ENCODE measurements at regions not wholly inside any gene's neighbourhood (a gene's known extent, or its start where the extent isn't known, plus 50 kb on each side); places are given as distances from the start of the nearest gene placed in this dataset.

DNA sequence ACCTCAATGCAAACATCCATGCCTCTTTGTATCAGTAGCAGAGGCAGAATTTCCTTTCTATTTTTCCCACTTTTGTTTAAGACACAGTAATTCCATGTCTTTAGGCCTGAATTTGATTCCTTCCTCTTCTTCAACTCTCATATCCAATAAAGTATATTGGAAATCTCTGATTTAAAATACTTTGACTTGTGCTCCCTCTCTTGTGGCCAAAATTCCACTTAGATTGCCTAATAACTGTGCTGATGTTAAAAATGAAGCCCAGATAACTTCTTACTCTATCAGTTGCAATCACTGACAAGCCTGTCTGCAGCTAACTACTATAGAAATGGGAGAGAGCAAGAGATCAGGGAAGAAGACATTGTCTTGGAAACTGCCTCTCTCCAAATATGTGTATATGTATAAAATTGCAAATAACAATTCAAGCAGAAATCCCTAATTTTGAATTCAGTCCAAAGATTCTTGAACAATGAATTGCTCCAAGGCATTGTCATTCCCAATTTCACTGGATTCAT, 163.5 kb upstream of the SPIN4 start:
- no peak for DNase-seq (ENCODE audit: insufficient read length)
- no peak for FAIRE-seq
- TF ChIP-seq POLR2A (IDR thresholded peaks at IDR 0.05; ENCODE audit: low read depth, low read length), result no peak
- no peak for TF ChIP-seq TAF1 (IDR thresholded peaks at IDR 0.05; ENCODE audit: borderline replicate concordance, low read depth, low read length)
- no peak for TF ChIP-seq POLR2AphosphoS5 (IDR thresholded peaks at IDR 0.05; ENCODE audit: low read depth, low read length)

DNA sequence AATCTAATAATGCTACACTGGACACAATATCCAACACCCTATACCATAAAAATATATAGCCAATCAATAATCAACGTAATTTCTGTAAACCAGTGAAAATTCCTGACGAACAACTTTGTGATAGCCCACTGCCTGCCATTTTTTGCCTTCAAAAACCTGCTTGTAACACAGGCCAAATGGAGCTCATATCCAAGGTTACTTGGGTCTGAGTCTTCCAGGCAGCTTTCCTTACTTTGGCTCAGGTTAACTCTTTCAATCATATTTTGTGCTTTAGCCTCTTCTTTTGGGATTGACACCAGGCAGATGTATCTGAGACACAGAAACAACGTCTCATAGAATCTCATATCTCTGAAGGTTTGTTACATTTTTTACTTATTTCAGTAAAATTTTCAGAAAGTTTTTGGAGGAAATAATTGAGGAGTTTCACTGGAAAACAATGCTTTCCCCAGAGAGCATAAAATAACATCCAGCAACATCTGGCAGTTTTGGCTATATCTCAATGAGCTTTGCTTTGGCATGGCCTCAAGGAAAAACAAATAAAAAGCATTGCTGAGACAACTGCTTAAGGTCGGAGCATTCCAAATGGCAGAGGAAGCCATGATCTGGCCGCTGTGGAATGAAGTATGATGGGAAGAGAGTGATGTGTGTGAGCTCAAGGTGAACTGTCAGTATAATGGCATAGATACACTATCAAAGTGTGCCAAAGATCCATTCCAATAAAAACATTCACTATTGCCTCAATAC, 162.9 kb upstream of the SPIN4 start:
- no peak for TF ChIP-seq POLR2A (IDR thresholded peaks at IDR 0.05; ENCODE audit: low read depth, low read length)
- TF ChIP-seq TAF1 (IDR thresholded peaks at IDR 0.05; ENCODE audit: borderline replicate concordance, low read depth, low read length), result no peak
- TF ChIP-seq POLR2AphosphoS5 (IDR thresholded peaks at IDR 0.05; ENCODE audit: low read depth, low read length), result no peak
- FAIRE-seq (no peak), DNase-seq (ENCODE audit: insufficient read length) (no peak)

DNA sequence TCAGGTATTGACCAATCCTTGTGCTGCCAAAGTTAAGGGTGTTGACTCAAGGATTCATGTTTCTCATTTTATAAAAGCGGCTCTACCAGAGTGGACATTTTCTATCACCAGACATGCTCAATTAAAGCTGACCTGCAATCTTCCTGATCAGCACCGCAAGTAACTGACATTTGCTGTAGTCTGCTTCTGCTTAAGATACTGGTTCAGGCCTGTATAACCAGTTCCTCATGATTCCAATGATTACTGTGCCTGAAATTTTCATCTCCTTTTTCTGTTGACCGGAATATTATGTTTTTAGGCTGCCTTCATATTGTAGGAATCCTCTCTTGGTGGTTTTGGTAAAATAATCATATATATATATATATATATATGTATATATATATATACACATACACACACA, 160.2 kb upstream of the SPIN4 start:
- FAIRE-seq (no peak), DNase-seq (ENCODE audit: insufficient read length) (no peak)
- TF ChIP-seq TAF1 (IDR thresholded peaks at IDR 0.05; ENCODE audit: borderline replicate concordance, low read depth, low read length) (no peak), POLR2AphosphoS5 (IDR thresholded peaks at IDR 0.05; ENCODE audit: low read depth, low read length) (no peak), POLR2A (IDR thresholded peaks at IDR 0.05; ENCODE audit: low read depth, low read length) (no peak)

DNA sequence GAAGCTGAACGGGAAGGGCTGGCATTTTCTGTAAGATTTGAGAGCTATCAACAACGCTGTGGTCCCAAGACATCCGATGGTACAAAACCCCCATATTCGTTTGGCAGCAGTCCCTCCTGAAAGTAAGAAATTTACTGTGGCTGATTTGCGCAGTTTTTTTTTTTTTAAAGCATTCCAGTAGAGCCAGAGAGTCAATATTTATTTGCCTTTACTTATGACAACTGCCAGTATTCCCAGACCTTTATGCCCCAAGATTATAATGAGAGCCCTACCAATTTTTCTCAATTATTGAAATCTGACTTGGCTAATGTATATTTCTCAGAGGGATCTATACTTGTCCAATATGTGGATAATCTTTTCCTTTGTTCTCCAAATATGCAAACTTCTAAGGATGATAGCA, 157.5 kb upstream of the SPIN4 start:
- no peak for FAIRE-seq
- no peak for TF ChIP-seq TAF1 (IDR thresholded peaks at IDR 0.05; ENCODE audit: borderline replicate concordance, low read depth, low read length)
- no peak for TF ChIP-seq POLR2A (IDR thresholded peaks at IDR 0.05; ENCODE audit: low read depth, low read length)
- no peak for TF ChIP-seq POLR2AphosphoS5 (IDR thresholded peaks at IDR 0.05; ENCODE audit: low read depth, low read length)

DNA sequence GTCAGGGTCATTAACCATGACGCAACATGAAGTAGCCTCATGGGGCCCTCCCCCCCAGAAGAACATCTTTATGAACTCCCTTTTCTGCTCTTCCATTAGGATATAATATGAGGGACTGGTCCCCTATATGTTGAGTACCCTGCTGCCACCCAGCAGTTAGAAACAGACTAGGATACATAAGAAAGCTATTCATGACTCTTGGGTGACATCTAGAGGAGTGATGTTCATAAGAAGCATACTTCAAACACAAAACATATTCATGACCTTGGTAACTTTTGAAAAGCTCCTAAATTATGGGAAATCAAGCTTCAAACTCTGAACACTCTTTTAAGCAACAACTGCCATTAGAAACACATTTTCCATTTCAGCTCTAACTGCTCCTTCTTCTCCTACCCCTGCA, 155.2 kb upstream of the SPIN4 start:
- TF ChIP-seq POLR2AphosphoS5 (IDR thresholded peaks at IDR 0.05; ENCODE audit: low read depth, low read length), result no peak
- TF ChIP-seq POLR2A (IDR thresholded peaks at IDR 0.05; ENCODE audit: low read depth, low read length), result no peak
- TF ChIP-seq TAF1 (IDR thresholded peaks at IDR 0.05; ENCODE audit: borderline replicate concordance, low read depth, low read length), result no peak
- FAIRE-seq (no peak), DNase-seq (ENCODE audit: insufficient read length) (no peak)

More for the DNA sequence above, 157.5 kb upstream of the SPIN4 start:
- no peak for DNase-seq (ENCODE audit: insufficient read length)

DNA sequence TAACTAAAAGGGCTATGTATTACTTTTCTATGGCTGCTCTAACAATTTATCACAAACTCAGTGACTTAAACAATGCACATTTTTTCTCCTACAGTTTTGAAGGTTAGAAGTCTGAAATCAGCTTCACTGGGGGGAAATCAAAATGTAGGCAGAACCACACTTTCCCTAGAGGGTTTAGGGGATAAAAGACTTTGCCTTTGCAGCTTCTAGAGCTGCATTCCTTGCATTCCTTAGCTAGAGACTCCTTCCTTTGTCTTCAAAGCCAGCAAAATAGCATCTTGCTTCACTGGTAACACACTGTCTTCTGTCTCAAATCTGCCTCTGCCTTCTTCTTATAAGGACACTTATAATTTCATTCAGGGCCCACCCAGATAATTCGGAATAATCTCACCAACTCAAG, 152.4 kb upstream of the SPIN4 start:
- FAIRE-seq, result no peak
- TF ChIP-seq TAF1 (IDR thresholded peaks at IDR 0.05; ENCODE audit: borderline replicate concordance, low read depth, low read length) (no peak), POLR2AphosphoS5 (IDR thresholded peaks at IDR 0.05; ENCODE audit: low read depth, low read length) (no peak), POLR2A (IDR thresholded peaks at IDR 0.05; ENCODE audit: low read depth, low read length) (no peak)
- DNase-seq (ENCODE audit: insufficient read length), result no peak

DNA sequence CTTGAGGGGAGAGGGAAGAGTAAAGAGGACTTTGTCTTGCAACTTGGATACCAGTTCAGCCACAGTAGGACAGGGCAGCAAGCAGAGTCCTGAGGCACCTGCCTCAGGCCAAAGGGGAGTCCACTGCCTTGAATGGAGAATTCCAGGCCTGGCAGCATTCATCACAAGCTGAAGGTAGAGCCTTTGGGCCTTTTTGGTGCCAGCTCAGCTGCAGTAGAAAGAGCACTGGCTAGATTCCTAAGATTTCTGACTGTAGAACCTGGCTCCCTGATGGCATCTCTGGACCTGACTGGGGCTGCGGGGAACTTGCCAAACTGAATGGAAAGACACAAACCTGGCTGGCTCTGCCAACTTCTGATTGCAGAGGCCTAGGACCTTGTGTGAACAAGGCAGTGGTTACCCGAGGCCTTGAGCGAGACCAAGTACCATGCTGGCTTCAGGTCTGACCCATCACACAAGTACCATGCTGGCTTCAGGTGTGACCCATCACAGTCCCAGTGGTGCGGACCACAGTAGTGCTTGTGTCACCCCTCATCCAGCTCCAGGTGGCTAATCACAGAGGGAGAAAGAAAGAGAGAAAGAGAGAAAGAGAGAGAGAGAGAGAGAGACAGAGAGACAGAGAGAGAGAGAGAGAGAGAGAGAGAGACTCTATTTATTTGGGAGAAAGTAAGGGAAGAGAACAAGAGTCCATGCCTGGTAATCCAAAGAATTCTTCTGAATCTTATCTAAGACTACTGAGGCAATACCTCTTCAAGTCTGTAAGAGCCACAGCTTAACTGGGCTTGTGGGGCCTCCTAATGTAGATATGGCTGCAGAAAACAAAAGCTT, 137.6 kb upstream of the SPIN4 start:
- DNase-seq (ENCODE audit: insufficient read length) (no peak), FAIRE-seq (no peak)
- TF ChIP-seq POLR2AphosphoS5 (IDR thresholded peaks at IDR 0.05; ENCODE audit: low read depth, low read length) (no peak), TAF1 (IDR thresholded peaks at IDR 0.05; ENCODE audit: borderline replicate concordance, low read depth, low read length) (no peak), POLR2A (IDR thresholded peaks at IDR 0.05; ENCODE audit: low read depth, low read length) (no peak)

DNA sequence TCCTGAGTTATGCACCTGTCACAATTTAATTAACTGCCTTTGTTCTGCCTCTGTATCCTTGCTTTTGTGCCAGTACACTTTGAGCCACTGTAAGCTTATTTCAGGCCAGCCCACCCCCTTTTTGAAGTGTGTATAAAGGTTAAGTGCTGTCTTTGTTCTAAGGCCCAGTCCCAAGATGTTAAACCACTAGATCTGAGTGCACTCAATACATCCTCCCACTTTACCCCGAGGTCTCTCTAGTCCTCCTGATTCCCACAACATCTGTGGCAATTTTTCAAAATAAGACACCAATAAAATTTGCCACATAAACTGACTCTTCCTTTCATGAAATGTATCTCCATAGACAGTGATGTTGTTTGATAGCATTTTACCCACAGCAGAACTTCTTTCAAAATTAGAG, 124.1 kb upstream of the SPIN4 start:
- no peak for DNase-seq (ENCODE audit: insufficient read length)
- no peak for FAIRE-seq
- no peak for TF ChIP-seq TAF1 (IDR thresholded peaks at IDR 0.05; ENCODE audit: borderline replicate concordance, low read depth, low read length)
- TF ChIP-seq POLR2A (IDR thresholded peaks at IDR 0.05; ENCODE audit: low read depth, low read length), result no peak
- no peak for TF ChIP-seq POLR2AphosphoS5 (IDR thresholded peaks at IDR 0.05; ENCODE audit: low read depth, low read length)

DNA sequence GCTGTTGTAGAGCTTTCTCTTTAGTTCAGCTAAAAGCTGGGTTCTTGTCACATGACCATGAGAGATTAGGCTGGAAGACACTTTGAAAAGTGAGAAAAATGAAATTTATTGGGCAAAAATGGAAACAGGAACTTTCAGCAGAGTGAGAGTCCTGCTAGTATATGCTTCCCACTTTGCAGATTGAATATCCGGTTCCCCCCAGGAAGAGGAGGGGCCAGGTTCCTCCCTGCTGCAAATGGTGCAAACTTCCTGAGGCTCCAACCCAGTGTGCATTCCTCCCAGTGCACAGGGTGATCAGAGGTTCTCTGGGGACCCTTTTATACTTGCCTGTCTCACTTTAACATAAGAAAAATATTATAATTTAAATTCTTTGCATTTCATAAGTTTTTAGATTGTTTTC, 119.9 kb upstream of the SPIN4 start:
- DNase-seq (ENCODE audit: insufficient read length) (no peak), FAIRE-seq (no peak)
- TF ChIP-seq TAF1 (IDR thresholded peaks at IDR 0.05; ENCODE audit: borderline replicate concordance, low read depth, low read length) (no peak), POLR2A (IDR thresholded peaks at IDR 0.05; ENCODE audit: low read depth, low read length) (no peak), POLR2AphosphoS5 (IDR thresholded peaks at IDR 0.05; ENCODE audit: low read depth, low read length) (no peak)

DNA sequence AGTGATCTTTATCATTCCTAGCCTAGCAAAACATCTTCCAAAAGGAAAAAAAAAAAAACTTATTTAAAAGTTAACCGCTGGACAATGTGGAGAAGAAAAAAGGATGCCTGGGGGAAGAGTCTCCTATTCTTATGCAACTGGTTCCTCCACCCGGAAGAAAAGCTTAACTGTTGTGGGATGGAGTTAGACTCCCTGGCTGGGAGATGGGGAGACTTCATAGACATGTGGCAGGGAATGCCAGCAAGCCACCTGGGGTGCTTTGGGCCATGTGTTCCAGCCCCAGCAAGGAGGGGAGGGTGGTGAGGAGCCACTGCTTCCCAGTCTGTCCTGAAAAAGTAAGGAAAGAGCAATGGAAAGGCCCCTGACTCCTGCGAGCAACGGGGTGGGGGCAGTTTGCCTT, 119.4 kb upstream of the SPIN4 start:
- DNase-seq (ENCODE audit: insufficient read length), result no peak
- no peak for FAIRE-seq
- TF ChIP-seq POLR2AphosphoS5 (IDR thresholded peaks at IDR 0.05; ENCODE audit: low read depth, low read length) (no peak), TAF1 (IDR thresholded peaks at IDR 0.05; ENCODE audit: borderline replicate concordance, low read depth, low read length) (no peak), POLR2A (IDR thresholded peaks at IDR 0.05; ENCODE audit: low read depth, low read length) (no peak)

DNA sequence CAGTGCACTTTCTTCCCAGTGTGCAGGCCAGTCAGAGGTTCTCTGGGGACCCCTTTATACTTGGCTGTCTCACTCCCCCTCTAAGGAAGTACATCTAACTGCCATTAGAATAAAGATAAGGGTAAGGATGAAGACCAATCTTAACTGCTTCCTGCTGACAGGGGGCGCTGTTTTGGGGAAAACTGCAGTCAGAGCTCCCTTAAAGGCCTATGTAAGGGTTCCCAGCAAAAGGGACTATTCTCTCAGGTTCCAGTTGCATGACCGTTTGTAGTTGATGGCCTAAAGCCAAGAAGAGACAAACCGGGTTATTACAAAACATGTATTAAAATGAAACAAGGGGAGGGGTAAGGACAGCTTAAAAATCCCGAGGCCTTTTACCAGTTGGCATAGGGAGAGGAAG, 115.6 kb upstream of the SPIN4 start:
- TF ChIP-seq POLR2A (IDR thresholded peaks at IDR 0.05; ENCODE audit: low read depth, low read length) (no peak), TAF1 (IDR thresholded peaks at IDR 0.05; ENCODE audit: borderline replicate concordance, low read depth, low read length) (no peak)
- DNase-seq (ENCODE audit: insufficient read length) (no peak), FAIRE-seq (no peak)

DNA sequence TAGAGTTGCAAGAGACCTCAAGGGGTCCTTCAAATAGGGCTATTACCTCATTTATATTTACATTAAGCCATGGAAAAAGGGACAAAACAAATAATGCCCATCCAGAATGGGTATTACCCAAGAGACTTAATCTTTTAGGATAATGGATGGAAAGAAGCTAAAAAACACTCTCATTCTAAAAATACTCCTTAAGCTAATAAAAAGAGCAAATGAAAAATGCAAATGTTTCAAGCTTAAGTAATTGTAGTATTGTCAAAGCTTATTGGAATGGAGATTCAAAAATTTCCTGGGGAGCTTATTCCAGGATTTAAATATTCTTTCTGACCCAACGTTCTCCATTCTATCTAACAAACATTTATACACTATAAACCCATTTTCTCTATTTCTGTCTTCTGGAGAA, 107.8 kb upstream of the SPIN4 start:
- no peak for DNase-seq (ENCODE audit: insufficient read length)
- FAIRE-seq, result no peak
- TF ChIP-seq POLR2AphosphoS5 (IDR thresholded peaks at IDR 0.05; ENCODE audit: low read depth, low read length) (no peak), TAF1 (IDR thresholded peaks at IDR 0.05; ENCODE audit: borderline replicate concordance, low read depth, low read length) (no peak), POLR2A (IDR thresholded peaks at IDR 0.05; ENCODE audit: low read depth, low read length) (no peak)

All from GM12892 (cell line).